ENCODE measurements at regions not wholly inside any gene's neighbourhood (a gene's known extent, or its start where the extent isn't known, plus 50 kb on each side); places are given as distances from the start of the nearest gene placed in this dataset.

GRCh38 chr6:12423832-12424231 is 133.7 kb downstream of the EDN1 start:
- Mint-ChIP-seq H3K27me3 (ENCODE audit: unreplicated experiment) (no peaks in the 10 kb centered on the region), H3K4me3 (ENCODE audit: low read depth, unreplicated experiment) (no peak overlapping the region), H3K9me3 (ENCODE audit: low read depth, unreplicated experiment) (no peaks in the 10 kb centered on the region), H3K36me3 (ENCODE audit: insufficient read depth, unreplicated experiment) (no peaks in the 10 kb centered on the region), H3K27ac (ENCODE audit: unreplicated experiment) (no peak overlapping the region), H3K4me1 (ENCODE audit: low read depth, unreplicated experiment) (peaks cover 15% of the 10 kb centered on the region)
- TF ChIP-seq, protein P1, sequence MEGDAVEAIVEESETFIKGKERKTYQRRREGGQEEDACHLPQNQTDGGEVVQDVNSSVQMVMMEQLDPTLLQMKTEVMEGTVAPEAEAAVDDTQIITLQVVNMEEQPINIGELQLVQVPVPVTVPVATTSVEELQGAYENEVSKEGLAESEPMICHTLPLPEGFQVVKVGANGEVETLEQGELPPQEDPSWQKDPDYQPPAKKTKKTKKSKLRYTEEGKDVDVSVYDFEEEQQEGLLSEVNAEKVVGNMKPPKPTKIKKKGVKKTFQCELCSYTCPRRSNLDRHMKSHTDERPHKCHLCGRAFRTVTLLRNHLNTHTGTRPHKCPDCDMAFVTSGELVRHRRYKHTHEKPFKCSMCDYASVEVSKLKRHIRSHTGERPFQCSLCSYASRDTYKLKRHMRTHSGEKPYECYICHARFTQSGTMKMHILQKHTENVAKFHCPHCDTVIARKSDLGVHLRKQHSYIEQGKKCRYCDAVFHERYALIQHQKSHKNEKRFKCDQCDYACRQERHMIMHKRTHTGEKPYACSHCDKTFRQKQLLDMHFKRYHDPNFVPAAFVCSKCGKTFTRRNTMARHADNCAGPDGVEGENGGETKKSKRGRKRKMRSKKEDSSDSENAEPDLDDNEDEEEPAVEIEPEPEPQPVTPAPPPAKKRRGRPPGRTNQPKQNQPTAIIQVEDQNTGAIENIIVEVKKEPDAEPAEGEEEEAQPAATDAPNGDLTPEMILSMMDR (IDR thresholded peaks at IDR 0.05; ENCODE audit: unreplicated experiment) = no peak
- no TSS peak for BruUV-seq (replicated peaks)
- DNase-seq = no peak
- CTCF ChIA-PET = no interaction called here
- intact Hi-C loops (cut with micrococcal nuclease; ENCODE audit: unreplicated experiment) = no loop called here

GRCh38 chr6:12426121-12426520 is 136.0 kb downstream of the EDN1 start:
- CTCF ChIA-PET = no interaction called here
- no TSS peak for BruUV-seq (replicated peaks)
- intact Hi-C loops (cut with micrococcal nuclease; ENCODE audit: unreplicated experiment) = no loop called here
- Mint-ChIP-seq H3K27me3 (ENCODE audit: unreplicated experiment) (no peaks in the 10 kb centered on the region), H3K36me3 (ENCODE audit: insufficient read depth, unreplicated experiment) (no peaks in the 10 kb centered on the region), H3K9me3 (ENCODE audit: low read depth, unreplicated experiment) (no peaks in the 10 kb centered on the region), H3K27ac (ENCODE audit: unreplicated experiment) (no peak overlapping the region), H3K4me1 (ENCODE audit: low read depth, unreplicated experiment) (no peaks in the 10 kb centered on the region), H3K4me3 (ENCODE audit: low read depth, unreplicated experiment) (no peak overlapping the region)
- DNase-seq = no peak
- TF ChIP-seq, protein P1 (IDR thresholded peaks at IDR 0.05; ENCODE audit: unreplicated experiment) = no peak

GRCh38 chr6:12431023-12431422 is 140.9 kb downstream of the EDN1 start:
- H3K36me3 Mint-ChIP-seq (ENCODE audit: insufficient read depth, unreplicated experiment) = no peaks in the 10 kb centered on the region
- no peak for DNase-seq
- no peak overlapping the region for H3K27ac Mint-ChIP-seq (ENCODE audit: unreplicated experiment)
- no peaks in the 10 kb centered on the region for H3K4me1 Mint-ChIP-seq (ENCODE audit: low read depth, unreplicated experiment)
- TF ChIP-seq, protein P1 (IDR thresholded peaks at IDR 0.05; ENCODE audit: unreplicated experiment) = no peak
- H3K9me3 Mint-ChIP-seq (ENCODE audit: low read depth, unreplicated experiment) = no peaks in the 10 kb centered on the region
- CTCF ChIA-PET = interaction anchor here (0.7 kb wide), 1 partner anchor 66 kb away, joined by 3 read pairs; no protein-coding TSS in a partner anchor
- intact Hi-C loops (cut with micrococcal nuclease; ENCODE audit: unreplicated experiment) = no loop called here
- no TSS peak for BruUV-seq (replicated peaks)
- H3K27me3 Mint-ChIP-seq (ENCODE audit: unreplicated experiment) = no peaks in the 10 kb centered on the region
- no peak overlapping the region for H3K4me3 Mint-ChIP-seq (ENCODE audit: low read depth, unreplicated experiment)

DNA sequence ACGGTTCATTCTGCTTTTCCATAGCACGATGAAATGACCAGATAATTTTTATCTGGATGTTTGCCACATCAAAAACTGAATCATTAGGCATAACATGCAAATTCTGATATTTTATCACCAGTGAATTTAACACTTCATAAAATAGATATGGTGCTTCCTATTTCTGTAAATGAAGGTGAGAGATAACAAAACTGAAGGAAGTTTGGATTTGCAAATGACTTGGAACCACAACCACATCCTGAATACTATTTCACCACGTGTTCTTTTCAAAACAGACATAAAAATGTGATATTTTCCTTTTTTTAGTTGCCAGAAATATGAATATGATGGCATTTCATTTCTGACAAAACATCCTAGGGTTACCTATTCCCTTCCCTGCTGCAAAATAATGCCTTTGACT is 146.1 kb downstream of the EDN1 start:
- intact Hi-C loops (cut with micrococcal nuclease; ENCODE audit: unreplicated experiment) = no loop called here
- TF ChIP-seq, protein P1 (IDR thresholded peaks at IDR 0.05; ENCODE audit: unreplicated experiment) = no peak

More for the DNA sequence above, 146.1 kb downstream of the EDN1 start:
- no TSS peak for BruUV-seq (replicated peaks)
- H3K4me1 Mint-ChIP-seq (ENCODE audit: low read depth, unreplicated experiment) = peaks cover 7% of the 10 kb centered on the region
- no peak for DNase-seq
- no peaks in the 10 kb centered on the region for H3K9me3 Mint-ChIP-seq (ENCODE audit: low read depth, unreplicated experiment)
- H3K4me3 Mint-ChIP-seq (ENCODE audit: low read depth, unreplicated experiment) = no peak overlapping the region
- H3K27me3 Mint-ChIP-seq (ENCODE audit: unreplicated experiment) = no peaks in the 10 kb centered on the region
- CTCF ChIA-PET = no interaction called here
- H3K27ac Mint-ChIP-seq (ENCODE audit: unreplicated experiment) = no peak overlapping the region
- no peaks in the 10 kb centered on the region for H3K36me3 Mint-ChIP-seq (ENCODE audit: insufficient read depth, unreplicated experiment)

Data from Calu3 (cell line).